B cell (primary cell): ENCODE measurements at regions not wholly inside any gene's neighbourhood (a gene's known extent, or its start where the extent isn't known, plus 50 kb on each side); places are given as distances from the start of the nearest gene placed in this dataset.

Experiments
- ATAC-seq: fragments of 200-7000 bp; cut with Tn5 transposase; one replicate; pipeline ENCODE4 v1.10.0; 2021; ENCODE audit warnings: low read depth, mild to moderate bottlenecking, moderate number of reproducible peaks, moderate library complexity
- CTCF ChIA-PET: fragments of 350-600 bp; sonication (Branson Sonifier 250); formaldehyde crosslinking; loops from one replicate; lab custom pipeline; 2021; ENCODE audit warnings: antibody characterized with exemption, inconsistent platforms; lab: Charles Lee
- POLR2A ChIA-PET: fragments of 350-600 bp; sonication (Branson Sonifier 250); formaldehyde crosslinking; loops from one replicate; lab custom pipeline; 2021; ENCODE audit warnings: antibody characterized with exemption; lab: Charles Lee
- DNase-seq: peaks from one replicate; pipeline ENCODE4 v3.0.0; 2013
- H2AFZ ChIP-seq: 2 replicates; pipeline ENCODE4 v1.6.1; 2012; ENCODE audit warnings: mild to moderate bottlenecking, low read depth, low read length; ENCODE audit not compliant: insufficient read depth, poor library complexity, severe bottlenecking
- H3K27ac ChIP-seq, 2 donors: 1 replicate in 1 of 2; 2 replicates in 1 of 2; pipeline ENCODE4 v1.5.1; 2012 to 2013; ENCODE audit warnings: low read length in 2 of 2, mild to moderate bottlenecking in 2 of 2, moderate library complexity in 1 of 2
- H3K27me3 ChIP-seq, 4 experiments: fragments of 200-600 bp in 1 of 4; sonication (generic) in 1 of 4; replicated peaks in 1 of 4; 1 replicate in 2 of 4; 2 replicates in 2 of 4; pipeline versions ENCODE4 v1.6.1 to v1.7.0; 2013 to 2016; ENCODE audit warnings: low read length in 3 of 4, mild to moderate bottlenecking in 2 of 4, mixed read lengths in 1 of 4, moderate library complexity in 1 of 4; ENCODE audit not compliant: insufficient read depth in 4 of 4, control insufficient read depth in 3 of 4; ENCODE audit errors: control extremely low read depth in 1 of 4
- H3K36me3 ChIP-seq, 2 experiments: replicated peaks in 1 of 2; 1 replicate in 1 of 2; 2 replicates in 1 of 2; pipeline versions ENCODE4 v1.6.1 to v1.7.1; 2013; ENCODE audit warnings: low read length in 1 of 2; ENCODE audit not compliant: insufficient read depth in 2 of 2, control insufficient read depth in 1 of 2; ENCODE audit errors: control extremely low read depth in 1 of 2, extremely low read depth in 1 of 2
- H3K4me1 ChIP-seq, 2 donors: fragments of 200-600 bp in 1 of 2; sonication (generic) in 1 of 2; 1 replicate in 1 of 2; 2 replicates in 1 of 2; pipeline versions ENCODE4 v1.5.1 to v1.6.1; 2013 to 2017; ENCODE audit warnings: low read length in 2 of 2; ENCODE audit not compliant: control insufficient read depth in 2 of 2, insufficient read depth in 2 of 2
- H3K4me2 ChIP-seq: replicated peaks from 2 replicates; pipeline ENCODE3; 2012; ENCODE audit warnings: mild to moderate bottlenecking, low read depth, low read length; ENCODE audit not compliant: poor library complexity, severe bottlenecking
- H3K4me3 ChIP-seq, 5 experiments: fragments of 200-600 bp in 1 of 5; sonication (generic) in 1 of 5; 1 replicate in 3 of 5; 2 replicates in 2 of 5; pipeline versions ENCODE4 v1.5.1 to v1.7.0; 2011 to 2016; ENCODE audit warnings: low read length in 4 of 5, mild to moderate bottlenecking in 4 of 5, low read depth in 2 of 5, control low read depth in 1 of 5, moderate library complexity in 1 of 5; ENCODE audit not compliant: insufficient read depth in 1 of 5; ENCODE audit errors: control extremely low read depth in 1 of 5, extremely low read depth in 1 of 5
- H3K79me2 ChIP-seq: fragments of 200-600 bp; sonication (generic); one replicate; pipeline ENCODE4 v1.6.0; 2016; ENCODE audit warnings: low read length; ENCODE audit not compliant: control insufficient read depth, insufficient read depth
- H3K9ac ChIP-seq: fragments of 200-600 bp; sonication (generic); 2 replicates; pipeline ENCODE4 v1.6.1; 2017; ENCODE audit warnings: mild to moderate bottlenecking, low read length, moderate library complexity
- H3K9me3 ChIP-seq, 3 donors: one replicate each; pipeline versions ENCODE4 v1.6.1 to v1.7.1; 2013; ENCODE audit warnings: low read length in 2 of 3; ENCODE audit not compliant: control insufficient read depth in 2 of 3, insufficient read depth in 1 of 3; ENCODE audit errors: control extremely low read depth in 1 of 3
- H4K20me1 ChIP-seq: 2 replicates; pipeline ENCODE4 v1.6.0; 2012; ENCODE audit warnings: mild to moderate bottlenecking, low read length; ENCODE audit not compliant: insufficient read depth, control insufficient read depth, poor library complexity, severe bottlenecking
- H3K27ac Mint-ChIP-seq: one replicate; pipeline ENCODE4 v1.8.0; 2021; ENCODE audit warnings: mixed read lengths
- H3K27me3 Mint-ChIP-seq: one replicate; pipeline ENCODE4 v1.8.0; 2021; ENCODE audit warnings: mixed read lengths
- H3K4me1 Mint-ChIP-seq: one replicate; pipeline ENCODE4 v1.8.0; 2021; ENCODE audit warnings: mixed read lengths
- H3K4me3 Mint-ChIP-seq: one replicate; pipeline ENCODE4 v1.8.0; 2021; ENCODE audit warnings: mixed read lengths
- H3K9me3 Mint-ChIP-seq: one replicate; pipeline ENCODE4 v1.8.0; 2022; ENCODE audit warnings: mixed read lengths; ENCODE audit not compliant: insufficient read depth
- EZH2 ChIP-seq: IDR thresholded peaks from 2 replicates; pipeline ENCODE4 v1.6.1; 2012; ENCODE audit warnings: borderline replicate concordance, low read depth, mild to moderate bottlenecking, moderate library complexity, low read length; ENCODE audit not compliant: insufficient read depth, poor library complexity, severe bottlenecking
- WGBS: methylation state at CpG from one replicate; pipeline ENCODE4 v1.1.5; 2013; ENCODE audit warnings: missing lambda C conversion rate; ENCODE audit not compliant: insufficient coverage; 5-methylcytosine and 5-hydroxymethylcytosine counted together
- intact Hi-C: fragments of 100-400 bp; cut with micrococcal nuclease; formaldehyde crosslinking; loops from one replicate; pipeline ENCODE4 v1.10.0; 2022
- TF ChIP-seq, protein P1 (sequence below): fragments of 200-600 bp; IDR thresholded peaks from one replicate; pipeline ENCODE4 v1.8.0; 2022; ENCODE audit warnings: antibody characterized with exemption, mild to moderate bottlenecking

GRCh38 chr4:177680308-177680707 lies 238.1 kb upstream of the AGA start:
- H4K20me1 ChIP-seq, result no peaks in the 10 kb centered on the region
- H3K36me3 ChIP-seq, result no peaks in the 10 kb centered on the region
- Mint-ChIP-seq H3K4me3 (no peak overlapping the region), H3K27me3 (no peaks in the 10 kb centered on the region), H3K4me1 (no peaks in the 10 kb centered on the region), H3K27ac (no peak overlapping the region), H3K9me3 (no peaks in the 10 kb centered on the region)
- DNase-seq (no peak), ATAC-seq (no peak)
- intact Hi-C loops, result no loop called here
- H3K79me2 ChIP-seq, result no peaks in the 10 kb centered on the region
- H3K9me3 ChIP-seq, result no peaks in the 10 kb centered on the region
- no peak for TF ChIP-seq EZH2
- TF ChIP-seq, protein P1, sequence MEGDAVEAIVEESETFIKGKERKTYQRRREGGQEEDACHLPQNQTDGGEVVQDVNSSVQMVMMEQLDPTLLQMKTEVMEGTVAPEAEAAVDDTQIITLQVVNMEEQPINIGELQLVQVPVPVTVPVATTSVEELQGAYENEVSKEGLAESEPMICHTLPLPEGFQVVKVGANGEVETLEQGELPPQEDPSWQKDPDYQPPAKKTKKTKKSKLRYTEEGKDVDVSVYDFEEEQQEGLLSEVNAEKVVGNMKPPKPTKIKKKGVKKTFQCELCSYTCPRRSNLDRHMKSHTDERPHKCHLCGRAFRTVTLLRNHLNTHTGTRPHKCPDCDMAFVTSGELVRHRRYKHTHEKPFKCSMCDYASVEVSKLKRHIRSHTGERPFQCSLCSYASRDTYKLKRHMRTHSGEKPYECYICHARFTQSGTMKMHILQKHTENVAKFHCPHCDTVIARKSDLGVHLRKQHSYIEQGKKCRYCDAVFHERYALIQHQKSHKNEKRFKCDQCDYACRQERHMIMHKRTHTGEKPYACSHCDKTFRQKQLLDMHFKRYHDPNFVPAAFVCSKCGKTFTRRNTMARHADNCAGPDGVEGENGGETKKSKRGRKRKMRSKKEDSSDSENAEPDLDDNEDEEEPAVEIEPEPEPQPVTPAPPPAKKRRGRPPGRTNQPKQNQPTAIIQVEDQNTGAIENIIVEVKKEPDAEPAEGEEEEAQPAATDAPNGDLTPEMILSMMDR, result no peak
- no peak overlapping the region for H2AFZ ChIP-seq
- no peak overlapping the region for H3K4me3 ChIP-seq
- no peak overlapping the region for H3K4me2 ChIP-seq
- H3K27ac ChIP-seq, result no peak overlapping the region
- no peaks in the 10 kb centered on the region for H3K4me1 ChIP-seq
- H3K9ac ChIP-seq, result no peak overlapping the region
- ChIA-PET POLR2A (no interaction called here), CTCF (no interaction called here)
- 47% methylated on average over 1 of the region's 2 CpGs for WGBS
- no peaks in the 10 kb centered on the region for H3K27me3 ChIP-seq

GRCh38 chr4:177681902-177682301 lies 239.7 kb upstream of the AGA start:
- ChIA-PET CTCF (no interaction called here), POLR2A (no interaction called here)
- H3K9me3 Mint-ChIP-seq, result no peaks in the 10 kb centered on the region
- no peaks in the 10 kb centered on the region for H3K9me3 ChIP-seq
- no peak overlapping the region for H3K4me3 Mint-ChIP-seq
- WGBS, result no CpG with 5 or more reads among the region's 1 CpG
- H3K4me2 ChIP-seq, result no peak overlapping the region
- H3K36me3 ChIP-seq, result no peaks in the 10 kb centered on the region
- no peaks in the 10 kb centered on the region for H3K4me1 ChIP-seq
- intact Hi-C loops, result no loop called here
- H3K27ac Mint-ChIP-seq, result no peak overlapping the region
- no peak overlapping the region for H3K9ac ChIP-seq
- ATAC-seq (no peak), DNase-seq (no peak)
- H4K20me1 ChIP-seq, result no peaks in the 10 kb centered on the region
- H2AFZ ChIP-seq, result no peak overlapping the region
- H3K79me2 ChIP-seq, result no peaks in the 10 kb centered on the region
- no peak overlapping the region for H3K27ac ChIP-seq
- no peaks in the 10 kb centered on the region for H3K27me3 ChIP-seq
- no peaks in the 10 kb centered on the region for H3K27me3 Mint-ChIP-seq
- H3K4me1 Mint-ChIP-seq, result no peaks in the 10 kb centered on the region
- TF ChIP-seq, protein P1, result no peak
- no peak overlapping the region for H3K4me3 ChIP-seq
